GM21515 (cell line): ENCODE measurements at regions not wholly inside any gene's neighbourhood (a gene's known extent, or its start where the extent isn't known, plus 50 kb on each side); places are given as distances from the start of the nearest gene placed in this dataset.
"Not testable (repeated sequence)": the region's sequence is repeated elsewhere in the genome, so short reads cannot be mapped to it uniquely, and the experiment has no call there.

ENCODE experiments used
- ATAC-seq: cut with Tn5 transposase; IDR thresholded peaks from one replicate; pipeline ENCODE4 v1.9.1; 2021; ENCODE audit not compliant: unreplicated experiment

DNA sequence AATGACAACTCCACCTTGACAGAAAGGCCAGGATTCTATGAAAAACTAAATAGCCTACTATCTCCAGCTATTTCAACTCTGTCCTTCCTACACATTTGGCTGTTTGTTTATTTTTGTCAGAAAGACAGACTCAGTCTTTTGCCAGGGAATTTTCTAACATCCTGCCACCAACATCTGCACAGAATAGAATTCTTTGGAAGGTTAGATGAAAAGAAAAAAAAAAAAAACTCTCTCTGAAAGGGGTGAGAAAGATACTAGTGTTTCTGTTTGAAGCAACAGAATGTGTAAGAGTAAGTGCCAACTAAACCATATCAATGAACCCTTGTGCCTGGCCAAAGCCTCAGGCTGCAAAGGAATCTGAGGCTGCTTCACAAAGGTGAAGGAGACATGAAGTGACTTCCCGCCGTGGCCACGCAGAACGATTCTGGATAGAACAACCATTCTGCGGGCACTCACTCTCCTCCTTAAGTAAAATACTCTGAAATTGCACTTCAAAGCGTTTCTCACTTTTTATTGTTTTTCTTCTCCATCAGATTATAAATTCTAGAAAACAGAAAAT is 498.2 kb downstream of the IRS2 start:
- no peak for ATAC-seq

- ATAC-seq, result no peak
Measured at GRCh38 chr13:109287553-109287952, 498.8 kb downstream of the IRS2 start.

GRCh38 chr13:109285586-109285985 is 500.8 kb downstream of the IRS2 start:
- ATAC-seq, result no peak

DNA sequence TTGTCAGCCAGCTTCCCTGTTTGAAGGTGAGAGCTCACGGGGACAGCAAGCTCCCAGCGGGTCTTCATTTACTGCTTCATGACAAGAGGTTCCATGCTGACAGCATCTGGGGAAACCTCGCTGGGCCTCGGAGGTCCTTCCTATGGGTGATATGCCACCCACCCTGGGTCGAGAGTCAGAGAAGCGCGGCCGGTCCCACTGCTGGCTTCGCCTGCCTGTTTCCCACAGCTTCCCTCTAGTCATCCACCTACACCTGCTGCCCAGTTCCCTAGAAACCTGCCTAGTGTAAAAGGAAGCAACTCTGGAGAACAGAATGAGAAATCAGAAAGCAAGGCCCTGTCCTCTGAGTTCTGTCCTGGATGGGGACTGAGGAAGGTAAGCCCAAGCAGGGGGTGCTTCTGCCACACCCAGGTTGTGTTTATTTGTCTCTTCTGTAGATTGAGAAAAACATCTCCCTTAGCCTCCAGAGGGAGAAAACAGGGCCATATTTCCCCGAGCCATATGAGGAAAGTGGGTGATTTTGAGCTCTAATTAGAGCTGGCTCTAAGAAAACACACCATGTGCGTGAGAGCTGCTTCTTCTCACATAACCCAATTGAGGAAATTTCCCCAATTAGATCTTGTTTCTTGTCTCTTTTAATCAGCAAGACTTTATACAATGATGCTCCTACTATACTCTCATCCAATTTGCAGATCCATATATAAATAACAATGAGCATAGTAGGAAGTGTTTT is 504.3 kb downstream of the IRS2 start:
- no peak for ATAC-seq

DNA sequence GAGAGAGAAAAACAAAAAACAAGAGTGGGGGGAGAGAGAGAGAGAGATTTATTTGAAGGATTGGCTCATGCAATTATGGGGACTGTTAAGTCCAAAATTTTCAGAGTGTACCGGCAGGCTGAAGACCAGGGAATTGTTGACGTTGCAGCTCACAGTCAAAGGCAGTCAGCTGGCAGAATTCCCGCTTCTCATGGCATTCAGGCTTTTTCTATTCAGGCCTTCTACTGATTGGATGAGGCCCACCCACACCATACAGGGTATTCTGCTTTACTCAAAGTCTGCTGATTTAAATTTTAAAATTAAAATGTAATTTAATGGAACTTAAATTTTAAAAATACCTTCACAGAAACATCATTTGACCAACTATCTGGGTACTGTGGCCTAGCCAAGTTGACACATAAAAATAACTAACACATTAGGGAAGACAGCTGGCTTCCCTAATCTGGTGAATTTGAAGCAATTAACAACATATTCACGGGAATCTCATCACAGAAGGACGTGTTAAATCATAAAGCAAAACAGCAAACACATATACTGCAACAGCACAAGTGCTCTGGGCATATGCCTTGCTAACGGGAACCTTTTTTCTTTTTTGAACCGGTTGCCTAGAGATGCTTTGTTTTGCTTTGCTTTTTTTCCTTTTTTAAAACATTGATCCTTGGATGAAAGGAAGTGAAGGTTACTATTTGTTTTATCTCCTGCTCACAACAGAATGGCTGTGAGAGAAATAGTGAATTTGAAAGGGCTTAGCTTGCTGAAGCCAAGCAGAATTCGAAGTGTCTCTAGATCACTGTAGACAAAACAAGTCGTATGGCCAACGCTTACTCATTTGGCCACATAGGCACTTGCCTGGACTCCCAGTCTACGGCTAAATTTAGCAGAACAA is 505.1 kb downstream of the IRS2 start:
- no peak for ATAC-seq

DNA sequence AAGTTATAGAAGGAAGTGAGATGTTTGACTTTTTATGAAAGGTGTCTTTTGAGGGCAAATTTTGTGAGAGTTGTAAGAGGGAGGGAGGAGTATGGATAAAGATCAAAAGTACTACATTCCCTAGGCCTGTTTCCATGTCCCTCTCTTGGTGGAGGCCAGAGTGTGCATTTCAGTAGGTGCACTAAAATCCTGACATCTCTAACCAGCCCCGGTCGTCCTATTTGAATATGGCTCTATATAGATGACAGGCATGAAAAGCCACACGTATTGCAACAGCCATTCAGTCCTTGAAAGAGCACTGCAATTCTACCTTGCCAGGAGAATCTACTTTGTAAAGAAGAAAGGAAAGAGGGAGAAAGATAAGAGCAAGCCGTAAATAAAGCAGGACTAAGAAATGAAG is 510.1 kb downstream of the IRS2 start:
- no peak for ATAC-seq

- no peak for ATAC-seq
Measured at GRCh38 chr13:109275852-109276251, 510.5 kb downstream of the IRS2 start.

- ATAC-seq, result no peak
Measured at GRCh38 chr13:109275139-109275745, 511.1 kb downstream of the IRS2 start.

GRCh38 chr13:109274188-109274821 is 512.1 kb downstream of the IRS2 start:
- ATAC-seq, result no peak

DNA sequence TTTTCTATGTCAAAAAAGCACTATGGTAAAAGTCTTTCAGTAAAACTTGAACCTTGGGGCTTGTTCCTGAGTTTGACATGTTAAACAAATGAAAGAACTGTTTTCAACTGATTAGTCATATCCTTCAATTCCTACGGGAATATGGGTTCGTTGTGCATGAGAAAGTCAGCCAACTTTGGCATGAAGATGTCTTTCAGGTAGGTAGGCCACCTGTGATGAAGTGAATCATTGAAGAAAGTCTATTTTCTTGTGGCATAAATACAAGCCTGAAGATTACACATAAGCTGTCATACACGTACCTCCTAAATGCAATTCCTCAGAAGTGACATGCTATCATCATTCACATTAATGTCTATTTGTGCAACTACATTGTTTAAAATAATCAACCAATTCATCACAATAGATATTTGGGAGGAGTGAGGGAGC is 513.0 kb downstream of the IRS2 start:
- no peak for ATAC-seq

DNA sequence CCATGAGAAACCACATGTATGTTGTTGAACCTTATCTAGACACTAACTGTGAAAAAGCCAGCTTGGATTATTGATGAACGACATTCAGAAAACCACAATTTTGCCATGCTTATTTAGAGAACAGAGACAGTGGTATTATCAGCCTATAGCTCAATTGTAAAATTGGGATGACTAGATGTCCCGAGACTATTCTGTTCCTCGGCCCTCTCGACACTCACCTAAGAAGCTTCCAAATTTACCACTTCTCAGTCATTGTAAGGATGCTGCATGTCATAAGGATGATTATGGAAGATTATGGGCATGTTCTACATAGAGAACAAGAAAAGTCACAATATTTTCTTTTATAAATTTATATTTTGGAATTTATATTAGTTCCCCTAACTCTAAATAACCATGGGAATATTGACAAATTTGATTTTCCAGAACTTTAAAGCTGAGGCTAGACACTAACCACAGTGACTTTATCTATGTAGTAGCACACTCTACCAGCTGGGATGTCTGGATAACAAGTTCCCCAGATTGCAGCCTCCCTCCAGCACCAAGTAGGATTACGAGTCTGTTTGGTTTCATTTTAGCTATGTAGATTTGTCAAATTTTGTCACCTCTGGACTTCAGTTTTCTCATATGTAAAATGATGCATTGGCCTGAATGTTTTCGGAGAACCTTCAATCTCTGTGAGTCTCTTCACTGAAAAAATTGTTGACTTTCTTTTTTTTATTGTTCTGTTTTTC is 513.6 kb downstream of the IRS2 start:
- no peak for ATAC-seq

DNA sequence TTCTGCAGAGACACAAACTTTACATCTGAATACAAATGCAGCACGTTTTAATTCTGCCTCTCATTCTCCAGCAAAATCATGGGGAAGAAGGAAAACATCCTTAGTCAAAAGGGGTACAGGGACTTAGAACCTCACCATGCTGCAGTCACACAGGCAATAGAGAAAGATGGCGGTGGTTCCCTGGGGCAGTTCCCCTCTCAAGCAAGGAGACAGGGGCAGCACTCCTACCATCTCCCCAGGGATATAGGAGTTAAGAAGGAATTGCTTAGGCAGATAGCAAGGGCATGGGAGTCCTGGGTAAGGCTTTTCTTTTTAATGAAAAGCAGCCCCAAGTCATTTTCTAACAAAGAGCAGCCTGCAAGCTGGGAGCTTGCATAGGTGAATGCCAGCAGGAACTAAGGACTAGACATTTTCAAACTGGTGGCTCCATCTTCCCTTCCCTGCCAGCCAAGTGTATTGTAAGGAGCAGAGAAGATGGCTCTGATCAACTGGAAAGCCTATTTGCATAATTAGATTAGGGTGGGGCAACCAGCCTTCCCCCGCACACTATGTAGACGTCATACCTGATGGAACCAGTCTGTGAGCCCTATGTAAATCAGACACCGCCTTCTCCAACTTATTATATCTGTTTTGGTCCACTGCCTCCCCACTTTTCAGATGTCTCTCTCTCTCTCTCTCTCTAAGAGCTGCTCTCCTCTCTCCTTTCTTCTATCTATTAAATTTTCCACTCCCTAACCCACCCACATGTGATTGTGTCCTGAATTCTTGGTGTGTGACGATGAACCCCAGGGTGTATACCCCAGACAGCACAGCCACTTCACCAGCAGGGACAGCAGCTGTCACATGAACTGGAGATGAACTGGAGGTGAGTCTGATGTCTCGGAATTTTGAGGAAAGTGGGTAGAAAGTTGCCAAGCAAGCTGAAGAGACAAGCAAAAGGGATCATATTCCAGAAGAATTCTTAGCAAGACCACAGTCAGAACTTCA is 514.5 kb downstream of the IRS2 start:
- no peak for ATAC-seq

DNA sequence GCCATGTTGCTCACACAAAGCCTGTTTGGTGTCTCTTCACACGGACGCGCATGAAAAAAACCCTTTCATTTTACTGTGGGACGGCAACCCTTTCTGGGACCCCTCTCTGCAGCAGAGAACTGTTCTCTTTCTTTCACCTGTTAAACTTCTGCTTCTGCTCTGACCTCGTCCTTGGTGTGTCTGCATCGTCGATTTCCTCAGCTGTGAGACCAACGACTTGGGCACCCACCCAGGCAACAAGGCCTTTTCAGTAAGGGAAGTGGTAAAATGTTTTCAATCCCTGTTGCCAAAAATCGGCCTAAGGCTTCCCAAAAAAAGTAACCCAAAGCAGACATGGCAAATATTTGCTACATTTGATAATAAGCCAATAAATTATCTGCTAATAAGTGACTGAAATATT is 515.3 kb downstream of the IRS2 start:
- ATAC-seq, result no peak

GRCh38 chr13:109269381-109269780 is 517.0 kb downstream of the IRS2 start:
- not testable (repeated sequence) for ATAC-seq

- ATAC-seq, result not testable (repeated sequence)
Measured at GRCh38 chr13:109268492-109268891, 517.9 kb downstream of the IRS2 start.

DNA sequence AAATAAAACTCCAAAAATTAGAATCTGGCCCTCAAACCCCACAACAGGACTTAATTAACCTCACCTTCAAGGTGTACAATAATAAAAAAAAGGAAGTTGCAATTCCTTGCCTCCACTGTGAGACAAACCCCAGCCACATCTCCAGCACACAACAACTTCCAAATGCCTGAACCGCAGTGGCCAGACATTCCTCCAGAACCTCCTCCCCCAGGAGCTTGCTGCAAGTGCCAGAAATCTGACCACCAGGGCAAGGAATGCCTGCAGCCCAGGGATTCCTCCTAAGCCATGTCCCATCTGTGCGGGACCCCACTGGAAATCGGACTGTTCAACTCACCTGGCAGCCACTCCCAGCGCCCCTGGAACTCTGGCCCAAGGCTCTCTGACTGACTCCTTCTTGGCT is 519.0 kb downstream of the IRS2 start:
- ATAC-seq, result not testable (repeated sequence)

GRCh38 chr13:109265438-109265742 is 521.0 kb downstream of the IRS2 start:
- ATAC-seq, result not testable (repeated sequence)

DNA sequence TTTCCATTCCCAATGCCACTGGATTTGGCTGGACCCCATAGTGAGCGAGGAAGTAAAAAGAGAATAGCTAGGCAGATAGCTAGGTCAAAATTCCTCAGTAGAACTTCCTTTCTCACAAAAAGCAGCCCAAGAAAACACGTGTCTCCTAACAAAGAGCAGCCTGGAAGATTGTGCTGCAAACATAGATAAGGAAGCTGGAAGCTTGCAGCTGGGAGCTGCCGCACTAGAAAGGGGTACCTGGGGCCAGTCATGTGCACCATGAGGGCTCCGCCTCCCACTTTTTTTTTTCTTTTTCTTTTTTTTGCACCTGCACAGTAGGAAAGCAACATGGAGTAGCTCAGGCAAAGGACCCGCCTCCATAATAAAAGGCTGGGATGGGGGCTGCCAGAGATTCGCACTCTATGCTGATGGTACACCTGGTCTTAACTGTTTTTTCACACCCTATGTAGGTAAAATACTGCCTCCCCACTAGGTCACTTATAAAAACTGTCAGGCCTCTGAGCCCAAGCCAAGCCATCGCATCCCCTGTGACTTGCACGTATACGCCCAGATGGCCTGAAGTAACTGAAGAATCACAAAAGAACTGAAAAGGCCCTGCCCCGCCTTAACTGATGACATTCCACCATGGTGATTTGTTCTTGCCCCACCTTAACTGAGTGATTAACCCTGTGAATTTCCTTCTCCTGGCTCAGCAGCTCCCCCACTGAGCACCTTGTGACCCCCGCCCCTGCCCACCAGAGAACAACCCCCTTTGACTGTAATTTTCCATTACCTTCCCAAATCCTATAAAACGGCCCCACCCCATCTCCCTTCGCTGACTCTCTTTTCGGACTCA is 521.6 kb downstream of the IRS2 start:
- not testable (repeated sequence) for ATAC-seq
